GM19023 (cell line): ENCODE measurements at regions not wholly inside any gene's neighbourhood (a gene's known extent, or its start where the extent isn't known, plus 50 kb on each side); places are given as distances from the start of the nearest gene placed in this dataset.
"Not testable (repeated sequence)": the region's sequence is repeated elsewhere in the genome, so short reads cannot be mapped to it uniquely, and the experiment has no call there.

Source experiments
- ATAC-seq: cut with Tn5 transposase; IDR thresholded peaks from one replicate; pipeline ENCODE4 v1.9.1; 2021; ENCODE audit warnings: mild to moderate bottlenecking, moderate library complexity; ENCODE audit not compliant: unreplicated experiment

- no peak for ATAC-seq
These were observed 389.2 kb downstream of the CD83 start for GRCh38 chr6:14506656-14507246.

- no peak for ATAC-seq
These were observed 391.5 kb downstream of the CD83 start for GRCh38 chr6:14509120-14509519.

DNA sequence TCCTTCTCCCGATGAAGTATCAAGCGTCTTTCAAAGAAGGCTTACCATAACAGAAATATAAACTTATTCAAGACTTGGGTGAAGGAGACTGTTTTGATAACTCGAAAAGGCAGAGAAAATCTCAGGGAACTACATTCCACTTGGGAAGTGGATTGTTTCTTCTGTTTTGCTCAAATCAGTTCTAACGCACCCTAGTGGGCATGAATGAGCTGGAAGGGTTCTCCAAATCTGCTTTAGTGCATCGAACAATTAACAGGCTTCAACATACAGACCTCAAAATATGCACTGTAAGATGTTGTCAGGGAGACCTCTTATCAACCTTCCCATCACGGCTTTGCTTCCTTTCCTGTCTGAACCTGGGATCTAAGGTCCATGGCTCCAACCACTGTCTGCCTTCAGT lies 392.5 kb downstream of the CD83 start:
- no peak for ATAC-seq

GRCh38 chr6:14511061-14511586 lies 393.6 kb downstream of the CD83 start:
- ATAC-seq: no peak

DNA sequence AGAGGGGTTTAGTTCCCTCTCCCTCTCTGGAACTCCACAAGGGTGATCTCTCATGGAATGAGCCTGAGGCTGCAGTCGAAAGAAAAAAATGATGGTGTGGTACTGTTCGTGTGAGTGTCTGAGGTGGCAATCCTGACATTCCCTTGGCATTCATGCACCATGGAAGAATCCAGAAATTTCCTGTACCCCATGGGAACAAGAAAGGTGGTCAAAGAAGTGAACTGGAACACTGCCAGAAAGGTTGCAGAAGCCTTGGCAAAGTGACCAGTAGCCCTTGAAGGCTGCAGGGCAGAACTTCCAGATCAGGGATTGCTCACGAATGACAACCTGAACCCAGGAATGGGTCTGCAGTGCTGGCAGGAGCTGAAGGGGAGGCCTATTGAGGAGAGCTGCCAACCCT lies 394.7 kb downstream of the CD83 start:
- ATAC-seq: no peak

- ATAC-seq: no peak
These were observed 396.2 kb downstream of the CD83 start for GRCh38 chr6:14513496-14514393.

GRCh38 chr6:14516956-14517355 lies 399.4 kb downstream of the CD83 start:
- no peak for ATAC-seq

GRCh38 chr6:14517516-14518105 lies 400.0 kb downstream of the CD83 start:
- ATAC-seq: no peak

DNA sequence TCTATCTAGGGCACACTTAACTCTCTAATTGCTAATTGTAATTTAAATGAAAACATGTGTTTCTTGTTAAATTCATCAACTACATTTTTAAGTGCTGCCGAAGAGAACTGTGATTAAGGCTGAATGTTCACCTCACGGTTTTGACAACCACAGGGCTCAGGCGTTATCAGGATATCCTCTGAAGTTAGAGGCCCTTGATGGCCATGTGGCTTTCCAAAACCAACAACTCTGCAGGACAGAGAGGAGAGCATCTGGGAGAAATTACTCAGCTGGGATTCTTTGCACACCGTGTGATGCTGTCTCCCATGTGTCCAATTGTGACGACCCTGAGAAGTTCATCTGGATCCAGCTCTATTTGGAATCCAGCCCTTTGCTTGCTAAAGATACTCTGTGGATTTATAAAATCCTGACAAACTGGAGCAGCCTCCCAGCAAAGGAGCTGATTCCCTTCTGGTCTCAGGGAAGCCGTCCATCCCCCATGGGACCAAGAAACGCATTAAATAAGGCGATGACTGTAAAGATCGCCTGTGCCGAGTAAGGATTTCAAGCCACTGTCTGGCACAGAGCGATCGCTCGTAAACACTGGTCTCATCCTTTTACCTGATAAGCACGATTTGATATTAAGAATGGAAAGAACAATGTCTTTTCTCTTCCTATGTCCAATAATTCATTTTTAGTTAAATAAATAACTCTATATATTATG lies 401.1 kb downstream of the CD83 start:
- ATAC-seq: no peak

GRCh38 chr6:14520029-14520428 lies 402.5 kb downstream of the CD83 start:
- no peak for ATAC-seq

DNA sequence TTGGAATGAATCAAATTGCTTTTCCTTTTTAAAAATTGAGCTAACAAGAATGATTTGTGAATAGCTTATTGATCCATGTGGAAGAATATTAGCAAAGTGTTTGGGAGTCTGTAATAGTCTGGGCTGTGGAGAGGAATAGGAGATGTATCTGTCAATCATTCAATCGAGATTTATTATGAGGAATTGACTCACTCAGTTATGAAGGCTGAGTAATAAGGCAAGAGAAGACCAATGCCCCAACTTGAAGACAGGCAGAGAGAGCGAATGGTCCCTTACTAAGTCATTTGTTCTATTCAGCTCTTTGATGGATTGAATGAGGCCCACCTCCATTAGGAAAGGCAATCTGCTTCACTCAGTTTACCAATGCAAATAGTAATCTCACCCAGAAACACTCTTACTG lies 403.0 kb downstream of the CD83 start:
- ATAC-seq: no peak

DNA sequence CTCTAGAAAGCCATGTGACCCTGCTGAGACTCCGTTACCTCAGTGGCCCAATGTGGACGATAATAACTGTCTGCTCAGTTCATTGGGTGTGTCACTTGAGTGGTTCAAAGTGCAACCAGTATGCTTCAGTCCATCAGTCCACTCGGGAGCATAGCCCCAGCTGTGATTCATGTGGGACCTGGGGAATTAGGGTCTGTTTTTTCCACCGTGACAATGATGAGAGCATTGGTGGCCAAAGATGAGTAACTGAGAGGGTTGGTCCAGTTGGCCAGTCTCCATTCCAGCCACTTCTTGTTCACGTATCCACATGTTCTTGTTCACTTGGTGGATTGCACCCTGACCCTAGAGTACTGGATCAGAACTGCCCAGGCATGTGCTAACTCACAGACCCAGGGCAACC lies 403.6 kb downstream of the CD83 start:
- ATAC-seq: no peak

- ATAC-seq: not testable (repeated sequence)
These were observed 404.3 kb downstream of the CD83 start for GRCh38 chr6:14521861-14522260.

DNA sequence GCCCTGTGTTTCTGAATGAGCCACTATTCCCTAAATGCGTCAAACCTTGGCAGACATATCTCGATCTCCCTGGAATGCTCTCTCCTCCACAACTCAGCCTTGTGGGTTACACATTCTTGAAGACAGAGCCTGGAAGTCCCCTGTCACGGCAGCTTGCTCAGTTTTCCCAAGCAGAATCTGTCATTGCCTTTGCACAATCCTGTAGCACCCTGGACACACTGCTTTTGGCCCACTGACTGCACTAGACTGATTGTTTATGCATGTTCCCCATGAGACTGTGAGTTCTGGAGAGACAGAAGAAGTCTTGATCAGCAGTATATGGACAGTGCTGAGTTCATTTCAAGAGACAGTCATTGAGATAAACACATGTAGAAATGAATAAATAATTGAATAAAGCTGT lies 406.7 kb downstream of the CD83 start:
- no peak for ATAC-seq

DNA sequence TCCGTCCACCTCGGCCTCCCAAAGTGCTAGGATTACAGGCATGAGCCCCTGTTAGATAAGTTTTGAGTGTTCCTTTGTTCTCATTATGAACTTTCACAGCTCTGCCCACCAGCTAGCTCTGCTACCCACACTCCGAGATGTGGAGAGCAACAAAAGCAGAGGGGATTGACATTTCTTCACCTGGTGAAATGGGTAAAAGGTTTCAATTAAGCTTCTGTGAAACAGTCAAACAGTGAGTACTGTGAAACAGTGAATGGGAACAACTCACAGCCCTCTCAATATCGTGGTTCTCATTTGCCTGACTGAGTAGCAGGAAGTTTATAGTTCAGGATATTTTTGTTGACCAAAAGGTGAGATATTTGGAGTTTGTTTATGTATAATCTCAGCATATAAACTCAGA lies 412.8 kb downstream of the CD83 start:
- no peak for ATAC-seq

GRCh38 chr6:14533446-14533845 lies 415.9 kb downstream of the CD83 start:
- ATAC-seq: no peak

DNA sequence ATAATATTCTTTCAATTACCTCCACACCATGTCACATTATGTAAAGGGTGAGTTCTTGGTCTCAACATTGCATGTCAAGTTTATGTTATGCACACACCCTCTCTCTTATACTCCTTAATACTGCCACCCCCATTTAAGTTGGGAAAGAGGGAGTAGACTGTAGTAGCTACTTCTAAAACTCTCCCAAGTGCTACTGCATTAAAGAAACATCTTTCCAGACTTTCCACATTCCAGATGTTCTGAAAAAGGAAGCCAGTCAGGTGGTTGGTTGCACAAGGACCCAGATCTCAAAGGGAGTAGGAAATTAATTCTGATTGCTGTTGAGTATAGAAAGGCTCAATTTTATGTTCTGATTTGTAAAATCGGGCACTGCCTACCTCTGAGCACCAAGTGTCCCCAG lies 419.5 kb downstream of the CD83 start:
- no peak for ATAC-seq

DNA sequence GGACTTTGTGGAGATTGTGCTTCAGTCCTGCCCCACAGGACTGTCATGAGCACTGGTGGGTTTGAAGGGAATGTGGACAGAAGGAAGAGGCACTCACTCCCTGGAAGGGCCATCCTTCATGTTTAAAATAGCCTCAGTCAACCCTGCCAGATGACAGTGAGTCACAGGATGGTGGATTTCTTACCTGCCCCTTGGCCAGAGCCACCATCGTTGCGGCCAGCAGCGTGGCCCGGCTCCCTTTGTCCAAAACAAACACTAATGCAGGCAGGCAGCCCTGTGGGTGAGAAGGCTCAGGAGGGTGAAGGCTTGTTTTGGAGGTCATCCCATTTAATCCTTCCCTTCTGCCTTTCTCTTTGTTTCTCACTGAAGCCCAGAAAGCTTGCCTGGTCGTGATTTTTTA lies 422.7 kb downstream of the CD83 start:
- ATAC-seq: no peak

DNA sequence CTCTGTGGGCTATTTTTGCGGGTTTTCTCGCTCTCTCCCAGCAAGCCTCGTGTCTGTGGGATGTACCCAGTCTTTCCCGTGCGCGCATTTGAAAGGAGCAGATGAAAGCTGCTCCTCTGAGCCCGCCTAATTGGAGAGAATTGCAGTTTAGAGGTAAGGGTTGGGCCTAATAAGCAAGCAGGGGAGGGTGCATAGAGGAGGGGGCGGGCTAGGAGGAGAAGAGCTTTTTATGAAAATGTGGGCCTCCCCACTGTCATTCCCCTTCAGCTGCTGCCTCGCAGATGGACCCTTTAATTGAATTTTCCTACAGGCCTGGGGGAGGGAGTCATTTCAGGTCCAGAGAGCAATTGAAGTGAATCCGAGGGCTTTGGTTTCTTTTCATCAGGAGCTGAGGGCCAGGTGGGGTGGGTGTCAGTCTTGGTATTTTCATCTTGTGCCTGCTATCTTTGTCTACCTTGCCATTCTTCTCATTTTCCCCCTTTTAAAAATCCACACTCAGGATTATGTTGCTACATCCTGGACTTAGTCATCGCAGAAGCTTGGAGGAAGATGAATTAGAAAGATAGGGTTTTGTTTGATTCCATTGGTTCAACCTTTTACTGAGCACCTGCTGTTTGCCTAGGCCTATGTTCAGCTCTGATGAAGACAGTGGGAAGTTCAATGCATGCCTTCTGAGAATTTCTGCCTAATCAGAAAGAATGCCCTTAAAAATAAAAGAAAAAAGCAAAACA lies 423.4 kb downstream of the CD83 start:
- ATAC-seq: no peak

DNA sequence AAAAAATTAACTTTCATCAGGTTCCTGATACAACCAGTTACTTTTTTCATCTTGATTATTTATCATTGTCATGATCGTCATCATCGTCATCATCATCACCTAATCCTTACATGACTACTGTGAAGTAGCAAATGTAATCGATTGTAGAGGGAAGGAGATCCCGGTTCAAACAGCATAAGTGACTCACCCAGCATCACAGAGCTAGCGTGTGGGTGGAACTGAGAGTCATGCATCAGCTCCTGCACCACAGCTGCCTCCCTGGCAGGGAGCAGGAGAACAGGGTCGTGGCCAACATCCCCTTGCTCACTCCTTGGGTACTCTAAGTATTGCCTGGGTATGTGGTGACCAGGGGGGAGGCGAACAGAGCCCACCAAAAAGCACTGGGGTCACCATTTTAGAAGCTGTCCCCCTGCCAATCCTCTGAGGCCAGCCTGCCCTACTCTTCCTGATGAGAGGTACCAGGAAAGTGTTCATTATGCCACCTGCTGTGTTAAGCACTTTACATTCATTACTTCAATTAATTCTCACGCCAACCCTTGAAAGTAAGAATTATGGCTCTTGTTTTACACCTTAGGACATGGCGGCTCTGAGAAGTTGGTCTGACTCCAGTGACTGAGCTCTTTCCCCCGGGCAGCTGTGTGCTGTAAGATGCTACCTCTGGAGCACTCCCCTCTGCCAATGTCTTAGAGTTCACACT lies 425.2 kb downstream of the CD83 start:
- ATAC-seq: peak; percentile 66
